H1 (cell line): ENCODE measurements at regions not wholly inside any gene's neighbourhood (a gene's known extent, or its start where the extent isn't known, plus 50 kb on each side); places are given as distances from the start of the nearest gene placed in this dataset.

ENCODE experiments used
- CTCF ChIA-PET: fragments of 300-600 bp; sonication (Branson Sonifier 250); formaldehyde crosslinking; loops from one replicate; lab custom pipeline; 2021; ENCODE audit not compliant: partially characterized antibody; lab: Charles Lee
- POLR2A ChIA-PET: fragments of 300-600 bp; sonication (Branson Sonifier 250); formaldehyde crosslinking; loops from one replicate; lab custom pipeline; 2021; ENCODE audit warnings: inconsistent platforms; ENCODE audit not compliant: partially characterized antibody; lab: Charles Lee
- DNase-seq, 2 experiments: peaks; one replicate each; pipeline versions ENCODE4 v3.0.0 to v3.0.0-alpha.2; 2010 to 2022; ENCODE audit warnings: low spot score in 2 of 2, low read depth in 1 of 2, mixed read lengths in 1 of 2
- FAIRE-seq: peaks from 2 replicates; lab custom pipeline; 2011; peaks lifted over from hg19 to GRCh38; lab: Jason Lieb, UNC
- H2AFZ ChIP-seq: 2 replicates; pipeline ENCODE4 v1.8.1; 2012; ENCODE audit warnings: low read length, inconsistent platforms
- H2AK5ac ChIP-seq: 2 replicates; pipeline ENCODE4 v1.6.1; 2013; ENCODE audit warnings: low read depth, low read length
- H2BK120ac ChIP-seq: replicated peaks from 2 replicates; pipeline ENCODE3; 2013; ENCODE audit warnings: low read depth, low read length, inconsistent platforms
- H2BK12ac ChIP-seq: 2 replicates; pipeline ENCODE4 v1.6.1; 2013; ENCODE audit warnings: low read depth, low read length
- H2BK15ac ChIP-seq: 2 replicates; pipeline ENCODE4 v1.6.1; 2013; ENCODE audit warnings: low read length
- H2BK20ac ChIP-seq: 2 replicates; pipeline ENCODE4 v1.6.1; 2013; ENCODE audit warnings: low read length
- H2BK5ac ChIP-seq: 2 replicates; pipeline ENCODE4 v1.6.1; 2013; ENCODE audit warnings: low read depth, low read length
- H3K14ac ChIP-seq: 2 replicates; pipeline ENCODE4 v1.6.1; 2013; ENCODE audit warnings: inconsistent platforms; ENCODE audit not compliant: insufficient read length
- H3K18ac ChIP-seq: 2 replicates; pipeline ENCODE4 v1.6.1; 2013; ENCODE audit warnings: low read length; ENCODE audit errors: extremely low read depth
- H3K23ac ChIP-seq: 2 replicates; pipeline ENCODE4 v1.6.1; 2013; ENCODE audit warnings: inconsistent platforms; ENCODE audit not compliant: insufficient read length
- H3K23me2 ChIP-seq: 2 replicates; pipeline ENCODE4 v1.6.1; 2013; ENCODE audit warnings: low read depth, low read length
- H3K27ac ChIP-seq: 2 replicates; pipeline ENCODE4 v1.6.1; 2011; ENCODE audit warnings: low read depth, low read length, inconsistent platforms
- H3K27me3 ChIP-seq, 4 experiments: replicated peaks in 1 of 4; 1 replicate in 1 of 4; 2 replicates in 3 of 4; pipeline versions ENCODE4 v1.6.1 to v1.8.1; 2011 to 2013; ENCODE audit warnings: low read length in 3 of 4, mild to moderate bottlenecking in 3 of 4, inconsistent platforms in 2 of 4, mixed read lengths in 2 of 4, moderate library complexity in 1 of 4; ENCODE audit not compliant: control insufficient read depth in 3 of 4, insufficient read depth in 3 of 4; ENCODE audit errors: extremely low read depth in 1 of 4
- H3K36me3 ChIP-seq, 4 experiments: 2 replicates each; pipeline versions ENCODE4 v1.6.1 to v1.8.1; 2011 to 2013; ENCODE audit warnings: mild to moderate bottlenecking in 4 of 4, low read length in 3 of 4, moderate library complexity in 2 of 4, control low read depth in 1 of 4, inconsistent platforms in 1 of 4; ENCODE audit not compliant: insufficient read depth in 4 of 4, control insufficient read depth in 2 of 4
- H3K4ac ChIP-seq: replicated peaks from 2 replicates; pipeline ENCODE3; 2013; ENCODE audit warnings: low read length, low read depth, mixed read lengths, inconsistent platforms; ENCODE audit not compliant: insufficient read length
- H3K4me1 ChIP-seq, 4 experiments: replicated peaks in 1 of 4; 1 replicate in 1 of 4; 2 replicates in 3 of 4; pipeline versions ENCODE4 v1.6.1 to v1.8.1; 2011 to 2013; ENCODE audit warnings: low read length in 3 of 4, inconsistent platforms in 2 of 4, mixed read lengths in 1 of 4; ENCODE audit not compliant: insufficient read depth in 4 of 4, control insufficient read depth in 3 of 4
- H3K4me2 ChIP-seq, 2 experiments: 2 replicates each; pipeline versions ENCODE4 v1.6.1 to v1.8.1; 2011 to 2013; ENCODE audit warnings: low read depth in 2 of 2, low read length in 2 of 2, control low read depth in 1 of 2, inconsistent platforms in 1 of 2, mild to moderate bottlenecking in 1 of 2; ENCODE audit not compliant: insufficient read depth in 1 of 2
- H3K4me3 ChIP-seq, 4 experiments: fragments of 200-600, 300-600 bp in 1 of 4; sonication (generic), shearing (Covaris generic), sonication (Bioruptor Twin) in 1 of 4; 2 replicates each; pipeline versions ENCODE4 v1.5.1 to v1.8.1; 2011 to 2016; ENCODE audit warnings: low read length in 4 of 4, low read depth in 3 of 4, control low read depth in 2 of 4, inconsistent platforms in 2 of 4, mild to moderate bottlenecking in 2 of 4, mixed read lengths in 1 of 4, moderate library complexity in 1 of 4; ENCODE audit not compliant: insufficient read depth in 2 of 4; ENCODE audit errors: extremely low read depth in 1 of 4
- H3K56ac ChIP-seq: replicated peaks from 2 replicates; pipeline ENCODE3; 2013; ENCODE audit warnings: low read depth, mild to moderate bottlenecking, mixed read lengths, low read length, inconsistent platforms; ENCODE audit not compliant: insufficient read length
- H3K79me1 ChIP-seq: 2 replicates; pipeline ENCODE4 v1.6.1; 2013; ENCODE audit warnings: low read depth, low read length, control low read depth
- H3K79me2 ChIP-seq, 2 experiments: 2 replicates each; pipeline versions ENCODE4 v1.6.1 to v1.8.1; 2012 to 2013; ENCODE audit warnings: low read length in 2 of 2, mild to moderate bottlenecking in 2 of 2, inconsistent platforms in 1 of 2; ENCODE audit not compliant: insufficient read depth in 2 of 2, control insufficient read depth in 1 of 2
- H3K9ac ChIP-seq, 4 experiments: replicated peaks in 1 of 4; 1 replicate in 1 of 4; 2 replicates in 3 of 4; pipeline versions ENCODE4 v1.6.1 to v1.8.1; 2011 to 2013; ENCODE audit warnings: low read depth in 3 of 4, low read length in 3 of 4, control low read depth in 2 of 4, mild to moderate bottlenecking in 2 of 4, moderate library complexity in 2 of 4, inconsistent platforms in 1 of 4; ENCODE audit errors: extremely low read depth in 1 of 4
- H3K9me3 ChIP-seq, 2 experiments: 2 replicates each; pipeline versions ENCODE4 v1.6.1 to v1.8.1; 2012 to 2013; ENCODE audit warnings: mild to moderate bottlenecking in 2 of 2, moderate library complexity in 2 of 2, control low read depth in 1 of 2, inconsistent platforms in 1 of 2, low read depth in 1 of 2, low read length in 1 of 2, mixed read lengths in 1 of 2; ENCODE audit not compliant: insufficient read depth in 2 of 2
- H4K20me1 ChIP-seq, 2 experiments: replicated peaks in 1 of 2; 2 replicates each; pipeline versions ENCODE3 to v1.8.1; 2011 to 2013; ENCODE audit warnings: inconsistent platforms in 2 of 2, low read length in 2 of 2, mild to moderate bottlenecking in 1 of 2; ENCODE audit not compliant: insufficient read depth in 2 of 2, control insufficient read depth in 1 of 2
- H4K5ac ChIP-seq: 2 replicates; pipeline ENCODE4 v1.6.1; 2013; ENCODE audit warnings: low read length, low read depth, mixed read lengths, inconsistent platforms; ENCODE audit not compliant: insufficient read length
- H4K8ac ChIP-seq: 2 replicates; pipeline ENCODE4 v1.8.0; 2013; ENCODE audit warnings: mild to moderate bottlenecking, moderate library complexity, low read length, inconsistent platforms; ENCODE audit not compliant: insufficient read depth; ENCODE audit errors: extremely low read depth
- H4K91ac ChIP-seq: replicated peaks from 2 replicates; pipeline ENCODE3; 2013; ENCODE audit warnings: low read length, mixed read lengths, inconsistent platforms; ENCODE audit not compliant: insufficient read length
- EGR1 ChIP-seq: IDR thresholded peaks from 2 replicates; pipeline ENCODE4 v1.6.1; 2011; ENCODE audit warnings: low read depth, low read length, borderline replicate concordance
- JUN ChIP-seq: IDR thresholded peaks from 2 replicates; pipeline ENCODE4 v1.6.1; 2011; ENCODE audit warnings: low read depth, mild to moderate bottlenecking, improper control_type of control experiment, low read length
- RFX5 ChIP-seq: IDR thresholded peaks from 2 replicates; pipeline ENCODE4 v1.6.1; 2011; ENCODE audit warnings: low read depth, low read length, improper control_type of control experiment, borderline replicate concordance
- TF ChIP-seq, protein P1 (sequence below): IDR thresholded peaks from 2 replicates; pipeline ENCODE4 v1.6.1; 2011; ENCODE audit warnings: low read length, improper control_type of control experiment

DNA sequence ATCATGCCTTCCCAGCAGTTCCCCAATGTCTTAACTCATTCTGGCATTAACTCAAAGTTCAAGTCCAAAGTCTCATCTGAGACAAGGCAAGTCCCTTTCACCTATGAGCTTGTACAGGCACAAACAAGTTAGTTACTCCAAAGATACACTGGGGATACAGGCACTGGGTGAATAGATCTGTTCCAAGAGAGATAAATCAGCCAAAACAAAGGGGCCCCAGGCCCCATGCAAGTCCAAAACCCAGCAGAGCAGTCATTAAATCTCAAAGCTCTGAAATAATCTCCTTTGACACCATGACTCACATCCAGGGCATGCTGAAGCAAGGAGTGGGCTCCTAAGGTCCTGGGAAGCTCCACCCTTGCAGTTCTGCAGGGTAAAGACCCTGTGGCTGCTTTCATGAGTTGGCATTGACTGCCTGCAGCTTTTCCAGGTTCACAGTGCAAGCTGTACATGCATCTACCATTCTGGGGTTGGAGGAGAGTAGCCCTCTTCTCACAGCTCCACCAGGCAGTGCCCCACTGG lies 332.2 kb upstream of the KIF2B start:
- no peak overlapping the region for H3K4me3 ChIP-seq
- ChIA-PET CTCF (no interaction called here), POLR2A (no interaction called here)
- H3K56ac ChIP-seq, result no peak overlapping the region
- no peak overlapping the region for H2AFZ ChIP-seq
- H3K23ac ChIP-seq, result no peak overlapping the region
- no peaks in the 10 kb centered on the region for H3K23me2 ChIP-seq
- DNase-seq (no peak), FAIRE-seq (no peak)
- H3K18ac ChIP-seq, result no peak overlapping the region
- H3K27me3 ChIP-seq, result no peaks in the 10 kb centered on the region
- no peaks in the 10 kb centered on the region for H3K79me2 ChIP-seq
- H2AK5ac ChIP-seq, result no peak overlapping the region
- no peak overlapping the region for H2BK12ac ChIP-seq
- H3K4me1 ChIP-seq, result no peaks in the 10 kb centered on the region
- no peak overlapping the region for H3K27ac ChIP-seq
- no peaks in the 10 kb centered on the region for H4K20me1 ChIP-seq
- TF ChIP-seq, protein P1, sequence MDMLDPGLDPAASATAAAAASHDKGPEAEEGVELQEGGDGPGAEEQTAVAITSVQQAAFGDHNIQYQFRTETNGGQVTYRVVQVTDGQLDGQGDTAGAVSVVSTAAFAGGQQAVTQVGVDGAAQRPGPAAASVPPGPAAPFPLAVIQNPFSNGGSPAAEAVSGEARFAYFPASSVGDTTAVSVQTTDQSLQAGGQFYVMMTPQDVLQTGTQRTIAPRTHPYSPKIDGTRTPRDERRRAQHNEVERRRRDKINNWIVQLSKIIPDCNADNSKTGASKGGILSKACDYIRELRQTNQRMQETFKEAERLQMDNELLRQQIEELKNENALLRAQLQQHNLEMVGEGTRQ, result no peak
- TF ChIP-seq RFX5 (no peak), JUN (no peak), EGR1 (no peak)
- no peak overlapping the region for H4K8ac ChIP-seq
- H3K14ac ChIP-seq, result no peak overlapping the region
- no peak overlapping the region for H3K9ac ChIP-seq
- no peak overlapping the region for H2BK20ac ChIP-seq
- H3K79me1 ChIP-seq, result no peaks in the 10 kb centered on the region
- no peak overlapping the region for H2BK120ac ChIP-seq
- H4K5ac ChIP-seq, result no peak overlapping the region
- H3K9me3 ChIP-seq, result no peaks in the 10 kb centered on the region
- H4K91ac ChIP-seq, result no peak overlapping the region
- no peaks in the 10 kb centered on the region for H3K36me3 ChIP-seq
- H3K4me2 ChIP-seq, result no peak overlapping the region
- no peak overlapping the region for H3K4ac ChIP-seq
- no peak overlapping the region for H2BK5ac ChIP-seq
- H2BK15ac ChIP-seq, result no peak overlapping the region
